AG04449 (cell line): ENCODE measurements at regions not wholly inside any gene's neighbourhood (a gene's known extent, or its start where the extent isn't known, plus 50 kb on each side); places are given as distances from the start of the nearest gene placed in this dataset.

Experiments
- CTCF ChIA-PET: fragments of 350-600 bp; formaldehyde crosslinking; extraction: SDS; loops from one replicate; lab custom pipeline; 2021; ENCODE audit warnings: antibody characterized with exemption; lab: Yijun Ruan, JAX
- POLR2A ChIA-PET: fragments of 400-600, 350-600 bp; formaldehyde crosslinking; extraction: SDS; loops from one replicate; lab custom pipeline; 2020; ENCODE audit warnings: antibody characterized with exemption, inconsistent platforms; lab: Yijun Ruan, JAX
- DNase-seq: peaks from one replicate; pipeline ENCODE4 v3.0.0-alpha.2; 2010; ENCODE audit warnings: low read depth, low spot score
- H3K4me3 ChIP-seq: 2 replicates; pipeline ENCODE4 v1.5.1; 2011; ENCODE audit warnings: low read depth, mild to moderate bottlenecking, control low read depth, low read length
- TF ChIP-seq, protein P1 (sequence below): IDR thresholded peaks from one replicate; pipeline ENCODE4 v1.5.1; 2011; ENCODE audit warnings: mild to moderate bottlenecking, moderate library complexity, low read length, control low read depth, inconsistent platforms; ENCODE audit not compliant: insufficient read depth; ENCODE audit errors: missing control alignments

DNA sequence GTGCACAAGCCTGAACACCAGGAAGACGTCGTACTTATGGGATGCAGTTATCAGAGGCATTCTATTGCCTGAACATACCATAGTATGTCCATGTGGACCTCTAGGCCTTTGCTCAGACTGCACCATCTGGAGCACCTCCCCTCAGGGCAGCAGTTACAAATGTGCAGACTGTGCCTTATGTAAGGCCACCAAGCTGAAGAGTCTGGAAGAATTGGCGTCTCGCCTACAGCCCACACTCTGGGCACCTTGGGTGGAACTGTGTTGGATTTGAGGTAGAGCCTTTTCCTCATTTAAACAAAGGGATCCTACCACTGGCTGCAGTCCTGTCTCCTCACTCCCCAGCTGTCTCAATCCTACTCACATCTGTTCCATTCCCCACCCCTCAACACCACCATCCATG is 204.3 kb upstream of the FRMD6 start:
- H3K4me3 ChIP-seq, result no peak overlapping the region
- ChIA-PET POLR2A (no interaction called here), CTCF (interaction anchor here (0.6 to 2.1 kb wide), 5 partner anchors 10 to 532 kb away, joined by 3 to 5 read pairs (median 4); no protein-coding TSS in a partner anchor)
- TF ChIP-seq, protein P1, sequence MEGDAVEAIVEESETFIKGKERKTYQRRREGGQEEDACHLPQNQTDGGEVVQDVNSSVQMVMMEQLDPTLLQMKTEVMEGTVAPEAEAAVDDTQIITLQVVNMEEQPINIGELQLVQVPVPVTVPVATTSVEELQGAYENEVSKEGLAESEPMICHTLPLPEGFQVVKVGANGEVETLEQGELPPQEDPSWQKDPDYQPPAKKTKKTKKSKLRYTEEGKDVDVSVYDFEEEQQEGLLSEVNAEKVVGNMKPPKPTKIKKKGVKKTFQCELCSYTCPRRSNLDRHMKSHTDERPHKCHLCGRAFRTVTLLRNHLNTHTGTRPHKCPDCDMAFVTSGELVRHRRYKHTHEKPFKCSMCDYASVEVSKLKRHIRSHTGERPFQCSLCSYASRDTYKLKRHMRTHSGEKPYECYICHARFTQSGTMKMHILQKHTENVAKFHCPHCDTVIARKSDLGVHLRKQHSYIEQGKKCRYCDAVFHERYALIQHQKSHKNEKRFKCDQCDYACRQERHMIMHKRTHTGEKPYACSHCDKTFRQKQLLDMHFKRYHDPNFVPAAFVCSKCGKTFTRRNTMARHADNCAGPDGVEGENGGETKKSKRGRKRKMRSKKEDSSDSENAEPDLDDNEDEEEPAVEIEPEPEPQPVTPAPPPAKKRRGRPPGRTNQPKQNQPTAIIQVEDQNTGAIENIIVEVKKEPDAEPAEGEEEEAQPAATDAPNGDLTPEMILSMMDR, result no peak
- DNase-seq, result no peak

DNA sequence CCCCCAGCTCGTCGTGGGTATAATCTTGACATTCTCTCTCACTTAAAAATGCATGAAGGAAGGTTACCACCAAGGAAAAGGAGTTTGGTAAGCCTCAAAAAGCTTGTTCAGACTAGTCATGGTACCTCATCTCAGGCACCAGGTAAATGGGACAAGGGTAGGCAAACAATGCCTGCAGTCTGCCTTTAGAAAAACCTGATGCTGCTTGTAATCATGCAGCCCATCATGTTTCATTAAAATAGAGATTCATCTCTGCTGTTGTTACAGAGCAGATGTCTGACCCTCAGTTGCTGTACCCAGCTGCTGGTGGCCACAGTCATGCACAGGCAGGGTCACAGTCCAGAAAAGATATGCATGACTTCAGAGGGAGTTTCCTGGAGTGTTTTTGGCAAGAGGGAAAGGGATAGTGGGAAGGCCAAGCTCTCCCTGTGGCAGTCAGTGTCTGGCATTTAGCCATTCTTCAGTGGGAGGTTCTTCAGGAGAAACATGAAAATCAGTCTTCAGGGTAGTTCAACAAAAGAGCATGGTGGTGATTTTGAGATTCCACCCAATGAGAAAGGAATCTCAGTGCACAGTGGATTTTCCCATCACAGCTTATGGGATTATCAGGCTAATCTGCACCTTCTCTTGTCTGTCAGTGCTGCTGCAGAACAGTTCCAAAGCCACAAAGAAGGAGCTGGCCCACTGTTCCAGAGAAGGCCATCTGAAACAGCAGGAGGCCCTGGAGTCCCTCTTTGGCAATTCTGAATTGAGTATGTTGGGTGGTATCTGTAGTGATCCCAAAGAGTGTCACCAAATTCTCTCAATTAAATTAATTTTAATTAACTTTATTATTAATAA is 202.7 kb upstream of the FRMD6 start:
- ChIA-PET POLR2A (interaction anchor here (1.1 kb wide), 1 partner anchor 203 kb away, joined by 3 read pairs; the partner anchor contains the start of gene FRMD6), CTCF (interaction anchor here (0.8 to 3.0 kb wide), 4 partner anchors 7 to 328 kb away, joined by 3 to 15 read pairs (median 4); no protein-coding TSS in a partner anchor)
- no peak overlapping the region for H3K4me3 ChIP-seq
- TF ChIP-seq, protein P1, result no peak
- peak; percentile 69 for DNase-seq

DNA sequence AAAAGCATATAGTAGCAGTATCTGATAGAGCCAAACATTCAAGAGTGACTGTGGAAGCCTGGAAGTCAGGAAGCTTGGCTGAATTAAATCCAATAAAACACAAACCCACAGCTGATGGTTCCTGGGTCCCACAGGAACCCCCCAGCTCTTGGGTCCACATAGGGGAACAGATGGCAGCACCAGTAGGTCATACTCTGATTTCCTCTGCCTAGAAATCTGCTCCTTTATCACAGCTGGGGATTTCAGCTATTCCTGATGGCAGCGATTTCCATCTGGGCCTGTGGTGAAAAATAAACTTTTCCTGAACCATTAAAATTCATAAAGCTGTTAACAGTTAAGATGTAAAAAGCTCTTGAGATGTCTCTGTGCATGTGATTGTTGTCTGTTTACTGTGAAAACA is 202.0 kb upstream of the FRMD6 start:
- POLR2A ChIA-PET, result interaction anchor here (1.1 kb wide), 1 partner anchor 202 kb away, joined by 3 read pairs; the partner anchor contains the start of gene FRMD6
- DNase-seq, result no peak
- H3K4me3 ChIP-seq, result no peak overlapping the region
- CTCF ChIA-PET, result interaction anchor here (0.8 to 3.0 kb wide), 3 partner anchors 7 to 327 kb away, joined by 3 to 15 read pairs (median 3); no protein-coding TSS in a partner anchor
- TF ChIP-seq, protein P1, result no peak

DNA sequence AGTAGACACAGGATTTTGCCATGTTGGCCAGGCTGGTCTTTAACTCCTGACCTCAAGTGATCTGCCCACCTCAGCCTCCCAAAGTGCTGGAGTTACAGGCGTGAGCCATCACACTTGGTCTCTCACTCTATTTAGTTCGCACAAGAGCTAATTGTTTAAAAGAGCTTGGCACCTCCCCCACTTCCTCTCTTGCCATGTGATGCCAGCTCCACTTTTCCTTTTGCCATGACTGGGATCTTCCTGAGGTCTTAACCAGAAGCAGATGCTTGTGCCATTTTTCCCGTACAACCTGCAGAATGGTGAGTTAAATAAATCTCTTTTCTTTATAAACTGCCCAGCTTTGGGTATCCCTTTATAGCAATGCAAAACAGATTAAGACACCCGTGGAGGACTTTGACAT is 200.1 kb upstream of the FRMD6 start:
- DNase-seq, result no peak
- TF ChIP-seq, protein P1, result no peak
- CTCF ChIA-PET, result interaction anchor here (0.6 to 1.2 kb wide), 3 partner anchors 29 to 410 kb away, joined by 3 read pairs; no protein-coding TSS in a partner anchor
- POLR2A ChIA-PET, result interaction anchor here (0.9 kb wide), 1 partner anchor 8 kb away, joined by 3 read pairs; no protein-coding TSS in a partner anchor
- H3K4me3 ChIP-seq, result no peak overlapping the region

DNA sequence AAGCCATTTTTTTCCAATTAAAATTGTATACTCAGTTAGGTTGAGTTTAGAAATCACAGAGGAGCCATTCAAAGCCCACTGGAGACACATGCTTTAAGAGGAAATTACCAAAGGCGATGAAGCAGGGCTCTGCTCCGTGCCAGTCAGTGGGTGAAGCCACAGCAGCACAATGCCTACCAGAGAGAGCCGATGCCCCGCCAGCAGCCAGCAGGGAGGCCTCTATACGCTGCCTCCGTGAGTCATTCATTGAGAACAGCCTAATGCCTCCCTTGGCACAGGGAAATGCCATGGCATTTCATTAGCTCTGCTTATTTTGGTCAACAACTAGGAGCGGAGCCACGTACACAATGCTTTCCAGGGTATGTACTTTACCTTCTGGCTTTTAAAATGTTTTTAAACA is 197.8 kb upstream of the FRMD6 start:
- TF ChIP-seq, protein P1, result no peak
- no peak overlapping the region for H3K4me3 ChIP-seq
- CTCF ChIA-PET, result interaction anchor here (0.7 to 2.1 kb wide), 4 partner anchors 8 to 482 kb away, joined by 3 to 7 read pairs (median 4); partner anchors contain the start of gene FRMD6
- POLR2A ChIA-PET, result no interaction called here
- no peak for DNase-seq

DNA sequence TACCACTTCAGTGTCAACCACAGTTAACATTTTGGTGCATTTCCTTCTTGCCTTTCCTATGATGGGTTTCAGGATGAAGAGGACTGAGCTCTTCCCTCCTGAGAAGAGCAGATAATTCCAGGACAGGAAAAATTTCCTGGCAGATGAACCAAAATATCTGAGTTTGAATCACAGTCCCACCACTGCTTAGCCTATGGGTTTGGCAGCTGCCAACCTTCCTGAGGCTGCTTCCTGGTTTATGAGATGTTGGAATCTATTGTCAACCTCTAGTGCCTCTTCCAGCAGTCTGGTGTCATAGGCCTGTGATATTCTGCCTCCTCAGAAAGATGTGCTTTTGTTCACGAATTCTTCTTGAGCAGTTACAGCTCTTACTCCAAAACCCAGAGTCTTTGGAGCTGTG is 197.4 kb upstream of the FRMD6 start:
- TF ChIP-seq, protein P1, result no peak

More for the DNA sequence above, 197.4 kb upstream of the FRMD6 start:
- H3K4me3 ChIP-seq, result no peak overlapping the region
- no peak for DNase-seq
- CTCF ChIA-PET, result interaction anchor here (0.9 to 2.1 kb wide), 3 partner anchors 9 to 482 kb away, joined by 3 to 7 read pairs (median 4); no protein-coding TSS in a partner anchor
- POLR2A ChIA-PET, result no interaction called here
